Erythroblast (primary cell): ENCODE measurements at regions not wholly inside any gene's neighbourhood (a gene's known extent, or its start where the extent isn't known, plus 50 kb on each side); places are given as distances from the start of the nearest gene placed in this dataset.

ENCODE experiments used
- DNase-seq, 2 experiments: peaks; one replicate each; lab custom pipeline; 2025; lab: John Stamatoyannopoulos, UW
- GATA1 ChIP-seq: IDR thresholded peaks from 2 replicates; pipeline ENCODE4 v1.6.1; 2011; ENCODE audit warnings: low read depth, mild to moderate bottlenecking, control low read depth, low read length, moderate library complexity
- POLR2A ChIP-seq: IDR thresholded peaks from 2 replicates; pipeline ENCODE4 v1.6.1; 2011; ENCODE audit warnings: mild to moderate bottlenecking, low read length

GRCh38 chr13:109880371-109881346 lies 94.3 kb upstream of the IRS2 start:
- no peak for DNase-seq
- no peak for TF ChIP-seq GATA1

GRCh38 chr13:109879338-109879737 lies 93.0 kb upstream of the IRS2 start:
- TF ChIP-seq POLR2A (no peak), GATA1 (no peak)
- DNase-seq: no peak

- TF ChIP-seq POLR2A (no peak), GATA1 (no peak)
- no peak for DNase-seq
These were observed 91.4 kb upstream of the IRS2 start for GRCh38 chr13:109877809-109878208.

GRCh38 chr13:109875746-109876145 lies 89.4 kb upstream of the IRS2 start:
- no peak for TF ChIP-seq POLR2A
- no peak for TF ChIP-seq GATA1
- DNase-seq: no peak

GRCh38 chr13:109874484-109875454 lies 88.4 kb upstream of the IRS2 start:
- no peak for TF ChIP-seq POLR2A
- no peak for TF ChIP-seq GATA1
- no peak for DNase-seq

GRCh38 chr13:109873351-109874123 lies 87.2 kb upstream of the IRS2 start:
- no peak for DNase-seq
- TF ChIP-seq POLR2A (no peak), GATA1 (no peak)

- no peak for DNase-seq
- TF ChIP-seq GATA1: no peak
- TF ChIP-seq POLR2A: no peak
These were observed 86.5 kb upstream of the IRS2 start for GRCh38 chr13:109872864-109873263.

- no peak for DNase-seq
These were observed 84.5 kb upstream of the IRS2 start for GRCh38 chr13:109870696-109871370.

GRCh38 chr13:109870274-109870673 lies 83.9 kb upstream of the IRS2 start:
- no peak for DNase-seq

More at GRCh38 chr13:109870696-109871370, 84.5 kb upstream of the IRS2 start:
- TF ChIP-seq GATA1 (no peak), POLR2A (no peak)

GRCh38 chr13:109869312-109870237 lies 83.2 kb upstream of the IRS2 start:
- TF ChIP-seq POLR2A (no peak), GATA1 (no peak)
- no peak for DNase-seq

More at GRCh38 chr13:109870274-109870673, 83.9 kb upstream of the IRS2 start:
- TF ChIP-seq GATA1: no peak
- no peak for TF ChIP-seq POLR2A

- TF ChIP-seq GATA1: no peak
- TF ChIP-seq POLR2A: no peak
- DNase-seq: no peak
These were observed 82.4 kb upstream of the IRS2 start for GRCh38 chr13:109868578-109869311.

- no peak for DNase-seq
- no peak for TF ChIP-seq POLR2A
- TF ChIP-seq GATA1: no peak
These were observed 81.4 kb upstream of the IRS2 start for GRCh38 chr13:109867766-109868165.
